ENCODE measurements at regions not wholly inside any gene's neighbourhood (a gene's known extent, or its start where the extent isn't known, plus 50 kb on each side); places are given as distances from the start of the nearest gene placed in this dataset.

GRCh38 chr9:20189871-20190270 lies 401.0 kb upstream of the SLC24A2 start:
- TF ChIP-seq POLR2A (IDR thresholded peaks at IDR 0.05; ENCODE audit: low read length) (no peak), RAD21 (conservative IDR thresholded peaks at IDR 0.05 in 1 of 2, IDR thresholded peaks at IDR 0.05 in 1 of 2) (no peak), JUNB (IDR thresholded peaks at IDR 0.05) (no peak), EP300 (IDR thresholded peaks at IDR 0.05) (no peak), CBX2 (IDR thresholded peaks at IDR 0.05; ENCODE audit: borderline replicate concordance, low read depth) (no peak), CTCF (IDR thresholded peaks at IDR 0.05) (no peak), PHF8 (IDR thresholded peaks at IDR 0.05; ENCODE audit: borderline replicate concordance, low read depth) (no peak), JUN (IDR thresholded peaks at IDR 0.05) (no peak), REST (IDR thresholded peaks at IDR 0.05) (no peak), CHD2 (IDR thresholded peaks at IDR 0.05; ENCODE audit: low read length, partially characterized antibody) (no peak), RARB (CRISPR knock-in tag; IDR thresholded peaks at IDR 0.05) (no peak), MAFK (IDR thresholded peaks at IDR 0.05; ENCODE audit: partially characterized antibody) (no peak)
- TF ChIP-seq, protein P1, sequence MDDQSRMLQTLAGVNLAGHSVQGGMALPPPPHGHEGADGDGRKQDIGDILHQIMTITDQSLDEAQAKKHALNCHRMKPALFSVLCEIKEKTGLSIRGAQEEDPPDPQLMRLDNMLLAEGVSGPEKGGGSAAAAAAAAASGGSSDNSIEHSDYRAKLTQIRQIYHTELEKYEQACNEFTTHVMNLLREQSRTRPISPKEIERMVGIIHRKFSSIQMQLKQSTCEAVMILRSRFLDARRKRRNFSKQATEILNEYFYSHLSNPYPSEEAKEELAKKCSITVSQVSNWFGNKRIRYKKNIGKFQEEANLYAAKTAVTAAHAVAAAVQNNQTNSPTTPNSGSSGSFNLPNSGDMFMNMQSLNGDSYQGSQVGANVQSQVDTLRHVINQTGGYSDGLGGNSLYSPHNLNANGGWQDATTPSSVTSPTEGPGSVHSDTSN (IDR thresholded peaks at IDR 0.05), result no peak
